HG03460 (cell line): ENCODE measurements at regions not wholly inside any gene's neighbourhood (a gene's known extent, or its start where the extent isn't known, plus 50 kb on each side); places are given as distances from the start of the nearest gene placed in this dataset.
"Not testable (repeated sequence)": the region's sequence is repeated elsewhere in the genome, so short reads cannot be mapped to it uniquely, and the experiment has no call there.

ENCODE experiments used
- ATAC-seq: cut with Tn5 transposase; IDR thresholded peaks from one replicate; pipeline ENCODE4 v1.9.1; 2021; ENCODE audit not compliant: unreplicated experiment

DNA sequence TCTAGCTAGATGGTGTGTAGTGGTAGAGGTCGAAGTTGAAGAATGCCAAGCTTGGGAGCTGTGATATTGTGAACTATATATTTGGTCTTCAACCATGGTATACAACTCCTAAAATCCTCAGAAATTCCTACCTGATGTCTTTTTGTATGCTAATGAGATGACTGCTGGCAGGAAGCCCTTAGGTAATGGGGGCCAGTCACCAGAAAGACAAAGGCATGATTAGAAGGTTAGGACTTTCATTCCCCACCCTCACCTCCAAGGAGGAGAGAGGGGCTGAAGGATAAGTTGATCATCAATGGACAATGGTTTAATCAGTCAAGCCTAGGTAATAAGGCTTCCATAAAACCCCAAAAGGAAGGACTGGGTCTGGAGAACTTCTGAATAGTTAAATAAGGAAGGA, 285.7 kb upstream of the POU5F2 start:
- ATAC-seq = no peak

DNA sequence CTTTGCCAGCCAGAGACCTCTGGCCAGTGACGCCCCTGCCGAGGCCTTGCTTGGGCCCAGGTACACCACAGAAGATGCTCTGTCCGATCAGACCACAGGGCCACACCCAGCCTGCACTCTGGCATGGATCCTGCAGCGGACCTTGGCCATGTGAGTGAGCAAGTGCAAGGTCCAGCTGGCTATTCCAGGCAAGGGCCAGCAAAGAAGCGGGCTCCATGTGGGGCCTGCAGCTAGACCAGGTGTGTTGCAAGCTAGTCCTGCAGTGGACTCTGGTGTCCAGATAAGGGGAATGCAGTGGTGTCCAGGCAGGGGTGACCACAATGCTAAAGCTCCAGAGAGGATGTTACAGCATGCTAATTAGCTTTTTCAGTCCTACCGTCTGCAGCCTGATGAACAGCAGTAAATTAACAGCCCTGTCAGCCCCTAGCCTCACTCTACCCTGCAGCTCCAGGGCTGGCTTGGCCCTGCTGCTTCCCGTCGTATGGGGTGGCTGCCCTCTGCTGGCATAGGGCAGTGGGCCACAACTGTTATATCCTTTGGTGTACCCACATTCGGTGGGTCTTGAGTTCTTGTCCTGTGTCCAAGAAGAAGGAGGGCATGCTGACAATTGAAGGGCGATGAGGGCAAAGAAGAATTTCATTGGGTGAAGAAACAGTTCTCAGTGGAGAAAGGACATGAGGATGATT, 284.5 kb upstream of the POU5F2 start:
- ATAC-seq = no peak

DNA sequence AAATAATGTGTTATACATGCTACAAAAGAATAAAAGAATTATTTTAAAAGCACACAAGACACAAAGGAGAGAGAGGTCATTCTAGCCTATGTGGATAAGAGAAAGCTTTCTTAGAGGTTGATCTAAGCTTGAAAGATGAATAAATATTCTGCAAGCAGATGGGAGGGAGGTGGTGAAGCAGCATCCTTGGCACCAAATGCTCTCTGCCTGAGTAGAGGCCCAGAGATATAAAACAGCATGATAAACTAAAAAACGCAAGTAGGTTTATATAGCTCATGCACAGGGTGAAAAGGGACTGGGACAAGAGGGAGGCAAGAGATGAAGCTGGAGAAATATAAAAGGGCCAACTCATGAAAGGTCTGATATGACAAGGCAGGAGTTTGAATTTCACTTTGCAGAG, 283.2 kb upstream of the POU5F2 start:
- no peak for ATAC-seq

DNA sequence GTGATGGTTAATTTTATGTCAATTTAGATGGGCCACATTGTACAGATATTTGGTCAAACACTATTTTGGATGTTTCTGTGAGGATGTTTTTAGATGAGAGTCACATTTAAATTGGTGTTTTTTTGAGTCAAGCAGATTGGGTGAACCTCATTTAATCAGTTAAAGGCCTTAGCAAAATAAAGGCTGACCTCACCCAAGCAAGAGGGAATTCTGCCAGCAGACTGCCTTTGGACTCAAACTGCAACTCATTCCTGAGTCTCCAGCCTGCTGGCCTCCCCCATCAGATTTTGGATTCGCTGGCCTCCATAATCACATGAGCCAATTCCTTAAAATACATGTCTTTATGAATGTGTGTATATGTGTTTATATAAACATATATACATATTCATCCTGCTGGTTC, 282.7 kb upstream of the POU5F2 start:
- ATAC-seq = no peak

DNA sequence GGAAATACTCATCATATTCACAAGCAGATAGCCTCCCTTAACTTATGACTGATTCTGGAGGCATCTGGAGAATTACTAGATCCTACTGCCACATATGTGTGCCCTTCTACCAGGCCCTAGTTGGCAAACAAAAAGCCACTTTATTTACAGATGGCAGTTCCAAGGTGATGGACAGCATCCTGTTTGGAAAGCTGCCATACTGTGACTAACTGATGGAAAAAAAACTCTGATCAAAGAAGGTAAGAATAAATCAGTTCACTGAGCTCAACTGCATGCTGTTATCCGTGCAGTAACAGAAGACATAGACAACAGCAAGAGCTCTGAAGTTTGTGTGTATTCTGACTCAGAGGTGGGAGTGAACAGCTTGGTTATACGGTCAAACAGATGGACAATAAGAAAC, 279.8 kb upstream of the POU5F2 start:
- ATAC-seq = no peak

DNA sequence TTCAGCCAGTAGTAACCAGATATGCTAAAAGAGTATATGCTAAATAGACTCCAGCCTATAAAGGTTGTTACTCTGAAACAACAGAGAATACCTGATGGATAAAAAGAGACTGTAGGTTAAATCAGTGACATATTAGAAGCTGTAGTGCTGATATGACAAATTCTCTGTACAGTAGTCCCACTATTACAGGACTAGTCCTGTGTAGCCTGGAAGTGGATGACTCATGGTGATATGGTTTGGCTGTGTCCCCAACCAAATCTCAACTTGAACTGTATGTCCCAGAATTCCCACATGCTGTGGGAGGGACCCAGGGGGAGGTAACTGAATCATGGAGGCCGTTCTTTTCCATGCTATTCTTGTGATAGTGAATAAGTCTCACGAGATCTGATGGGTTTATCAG, 276.2 kb upstream of the POU5F2 start:
- ATAC-seq = no peak

DNA sequence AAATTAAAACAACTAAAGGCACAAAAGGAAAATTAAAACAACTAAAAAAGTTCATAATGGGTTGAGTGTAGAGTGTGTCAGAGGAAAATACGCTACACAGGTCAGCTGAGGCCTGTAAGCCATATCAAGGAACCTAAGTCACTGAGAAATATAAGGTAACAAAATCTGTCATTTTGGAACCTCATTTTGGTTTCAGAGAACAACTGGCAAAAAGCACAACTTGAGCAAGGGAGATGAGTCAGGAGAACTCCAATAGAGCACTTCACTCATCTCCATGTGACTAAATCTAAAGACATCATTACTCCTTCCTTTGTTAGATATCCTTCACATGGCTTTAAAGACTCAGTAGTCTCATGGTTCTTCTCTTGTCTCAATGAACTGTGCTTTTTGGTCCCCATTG, 269.4 kb upstream of the POU5F2 start:
- ATAC-seq = no peak

DNA sequence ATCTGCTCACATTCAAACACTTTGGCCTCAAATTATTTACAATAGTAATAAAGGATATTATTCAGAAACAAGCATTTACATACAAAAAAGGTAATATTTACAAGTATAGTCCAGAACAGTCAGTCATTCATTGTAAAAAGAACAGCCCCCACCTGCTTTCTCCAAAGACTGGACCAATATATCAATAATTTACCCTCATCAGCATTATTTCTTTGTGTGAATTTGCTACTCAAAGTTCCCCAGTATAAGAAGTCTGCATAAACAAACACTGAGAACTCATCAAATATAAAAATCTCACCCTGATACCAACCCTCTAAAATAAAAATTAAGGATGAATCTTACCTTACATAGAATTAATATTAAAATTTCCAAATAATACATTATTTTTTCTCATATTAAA, 267.8 kb upstream of the POU5F2 start:
- ATAC-seq = no peak

DNA sequence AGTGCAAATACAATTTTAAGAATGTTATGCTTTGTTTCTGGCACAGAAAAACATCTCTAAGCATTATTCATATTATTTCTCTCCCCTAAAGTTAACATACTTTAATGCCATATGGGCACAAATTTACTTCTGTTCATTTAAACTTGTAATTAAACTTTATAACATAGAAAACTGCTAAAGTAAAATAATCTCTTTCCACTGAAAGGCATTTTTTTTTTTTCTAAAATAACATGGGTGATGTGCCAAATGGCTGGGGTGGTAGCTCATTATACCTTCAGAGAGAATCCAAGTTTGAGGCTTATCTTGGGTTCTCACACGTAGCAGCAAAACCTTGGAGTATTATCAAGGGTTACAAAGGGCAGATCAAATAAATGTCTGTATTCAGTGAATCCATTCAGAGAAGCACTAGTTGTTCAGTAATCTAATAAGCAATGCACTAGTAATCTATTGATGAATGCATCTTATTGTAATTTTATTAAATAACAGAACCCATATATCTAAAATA, 257.6 kb upstream of the POU5F2 start:
- no peak for ATAC-seq

DNA sequence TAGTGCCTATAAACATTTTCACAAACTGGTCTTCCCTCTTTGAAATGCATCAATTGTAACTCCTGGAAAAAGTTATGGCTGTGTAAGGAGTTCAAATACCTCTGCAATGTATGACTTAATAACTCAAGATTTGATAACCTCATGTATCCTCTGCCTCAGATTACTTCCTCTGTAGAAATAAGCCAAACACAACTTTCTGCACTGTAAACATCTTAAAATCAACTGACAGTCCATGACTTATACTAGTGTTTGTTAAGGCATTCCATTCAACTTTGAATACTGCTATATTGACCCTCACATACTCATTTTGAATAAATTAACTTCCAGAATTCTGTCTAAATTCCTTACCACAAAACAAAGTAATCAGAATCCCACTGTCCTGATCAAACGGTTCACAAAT, 256.2 kb upstream of the POU5F2 start:
- no peak for ATAC-seq

DNA sequence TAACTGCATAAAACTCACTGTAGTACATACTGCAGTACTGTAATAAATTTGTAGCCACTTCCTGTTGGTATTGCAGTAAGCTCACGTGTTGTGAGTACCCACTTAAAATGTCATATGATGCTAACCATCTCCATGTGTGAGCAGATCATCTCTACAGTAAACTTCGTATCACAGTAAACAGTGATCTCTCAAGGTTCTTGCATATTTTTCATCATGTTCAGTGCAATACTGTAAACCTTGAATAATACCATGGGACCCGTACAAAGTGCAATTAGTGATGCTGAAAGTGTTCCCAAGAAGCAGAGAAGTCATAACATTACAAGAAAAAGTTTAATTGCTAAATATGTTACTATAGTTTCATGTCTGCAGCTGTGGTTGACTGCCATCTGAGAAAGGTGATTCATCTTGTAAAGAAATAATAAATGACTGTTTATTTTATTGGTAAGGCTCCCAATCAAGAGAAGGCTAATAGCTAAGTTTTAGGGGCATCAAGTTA, 253.8 kb upstream of the POU5F2 start:
- ATAC-seq = no peak

DNA sequence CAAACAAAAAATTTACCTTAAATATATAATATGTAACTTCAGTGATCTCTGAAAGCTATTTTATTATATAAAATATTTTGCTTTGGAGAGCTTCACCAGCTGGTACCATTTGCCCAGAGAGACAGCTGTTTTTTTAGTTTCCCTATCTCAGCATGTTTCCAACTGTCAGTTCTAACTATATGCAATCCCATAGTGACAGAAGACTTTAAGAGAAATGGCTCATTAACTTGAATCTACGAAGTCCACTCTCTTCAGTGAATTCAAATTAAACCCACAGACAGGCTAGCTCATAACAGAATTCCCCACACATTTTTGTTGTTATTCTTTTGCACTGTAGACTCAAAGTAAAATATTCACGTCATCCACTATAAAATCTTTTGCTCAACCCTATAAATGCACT, 251.8 kb upstream of the POU5F2 start:
- ATAC-seq = no peak

DNA sequence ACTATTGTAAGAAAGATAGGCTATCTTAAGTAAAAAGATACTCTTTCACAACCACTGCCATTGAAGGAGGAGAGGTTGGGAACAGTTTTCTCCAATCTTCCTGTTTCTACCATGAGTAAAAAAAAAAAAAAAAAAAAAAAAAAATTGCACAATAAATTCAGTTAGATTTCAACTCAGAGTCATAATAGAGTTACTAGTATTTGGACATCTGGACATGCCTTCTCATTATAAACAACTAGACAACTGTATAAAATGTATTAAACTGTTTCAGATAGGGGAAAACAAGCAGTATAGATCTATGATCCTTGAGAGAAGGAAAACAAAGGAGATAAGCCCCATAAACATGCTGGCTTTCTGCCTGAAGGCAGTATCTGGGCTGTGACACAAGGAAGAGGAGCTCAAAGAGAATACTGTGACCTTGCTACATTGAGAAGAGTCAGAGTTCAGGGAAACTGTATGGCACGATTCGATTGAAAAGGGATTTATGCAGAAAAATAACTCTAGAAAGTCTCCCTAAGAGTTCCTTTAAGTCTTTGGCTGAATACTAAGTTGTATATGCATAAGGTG, 249.2 kb upstream of the POU5F2 start:
- ATAC-seq = no peak

DNA sequence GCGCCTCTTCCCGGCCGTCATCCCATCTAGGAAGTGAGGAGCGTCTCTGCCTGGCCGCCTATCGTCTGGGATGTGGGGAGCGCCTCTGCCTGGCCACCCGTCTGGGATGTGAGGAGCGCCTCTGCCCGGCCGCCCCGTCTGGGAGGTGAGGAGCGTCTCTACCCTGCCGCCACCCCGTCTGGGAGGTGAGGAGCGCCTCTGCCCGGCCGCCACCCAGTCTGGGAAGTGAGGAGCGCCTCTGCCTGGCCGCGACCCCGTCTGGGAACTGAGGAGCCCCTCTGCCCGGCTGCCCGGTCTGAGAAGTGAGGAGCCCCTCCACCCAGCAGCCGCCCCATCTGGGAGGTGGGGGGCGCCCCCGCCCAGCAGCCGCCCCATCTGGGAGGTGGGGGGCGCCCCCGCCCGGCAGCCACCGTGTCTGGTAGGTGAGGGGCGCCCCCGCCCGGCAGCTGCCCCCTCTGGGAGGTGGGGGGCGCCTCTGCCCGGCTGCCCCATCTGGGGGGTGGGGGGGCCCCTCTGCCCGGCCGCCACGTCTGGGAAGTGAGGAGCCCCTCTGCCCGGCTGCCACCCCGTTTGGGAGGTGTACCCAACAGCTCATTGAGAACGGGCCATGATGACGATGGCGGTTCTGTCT, 244.7 kb upstream of the POU5F2 start:
- ATAC-seq = not testable (repeated sequence)

DNA sequence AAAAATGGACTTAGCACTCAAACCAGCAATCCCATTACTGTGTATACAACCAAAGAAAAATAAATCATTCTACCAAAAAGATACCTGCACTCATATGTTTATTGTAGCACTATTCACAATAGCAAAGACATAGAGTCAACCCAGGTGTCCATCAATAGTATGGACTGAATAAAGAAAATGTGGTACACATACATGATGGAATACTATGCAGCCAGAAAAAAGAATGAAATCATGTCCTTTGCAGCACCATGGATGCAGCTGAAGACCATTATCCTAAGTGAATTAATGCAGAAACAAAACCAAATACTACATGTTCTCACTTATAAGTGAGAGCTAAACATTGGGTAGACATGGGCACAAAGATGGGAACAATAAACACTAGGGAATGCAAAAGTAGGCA, 236.8 kb upstream of the POU5F2 start:
- no peak for ATAC-seq

DNA sequence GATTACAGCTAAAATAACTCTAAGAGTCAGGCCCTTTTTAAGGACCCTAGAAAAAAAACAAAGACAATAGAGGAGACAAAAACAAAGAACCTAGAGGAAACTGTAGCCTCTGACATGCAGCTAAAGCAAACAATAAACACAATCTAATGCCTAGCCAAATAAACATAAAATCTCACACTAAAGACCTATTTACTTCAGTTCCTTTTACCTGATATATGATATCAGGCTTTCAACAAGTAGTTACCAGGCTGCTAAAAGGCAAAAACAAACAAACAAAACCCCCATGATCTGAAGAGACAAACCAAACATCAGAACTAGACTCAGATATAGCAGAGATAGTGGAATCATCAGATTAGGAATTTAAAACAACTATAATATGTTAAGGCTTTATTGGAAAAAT, 226.5 kb upstream of the POU5F2 start:
- no peak for ATAC-seq

DNA sequence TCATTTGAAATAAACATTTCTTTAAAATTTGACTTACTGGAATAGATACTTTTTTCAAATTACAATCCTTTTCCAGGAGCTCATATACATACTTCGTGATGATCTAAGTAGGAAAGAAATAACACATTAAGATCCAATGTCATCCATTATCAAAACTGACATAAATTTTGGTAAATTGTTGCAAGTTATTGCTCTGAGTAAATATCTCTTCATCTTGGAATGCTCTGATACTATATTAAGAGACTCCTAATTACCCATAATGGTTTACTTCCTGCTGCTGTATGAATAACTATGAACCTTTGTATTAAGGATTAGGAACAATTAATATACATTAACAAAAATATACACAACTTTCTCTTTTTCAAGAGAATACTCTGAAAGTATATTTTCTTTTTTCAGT, 223.0 kb upstream of the POU5F2 start:
- ATAC-seq = no peak

DNA sequence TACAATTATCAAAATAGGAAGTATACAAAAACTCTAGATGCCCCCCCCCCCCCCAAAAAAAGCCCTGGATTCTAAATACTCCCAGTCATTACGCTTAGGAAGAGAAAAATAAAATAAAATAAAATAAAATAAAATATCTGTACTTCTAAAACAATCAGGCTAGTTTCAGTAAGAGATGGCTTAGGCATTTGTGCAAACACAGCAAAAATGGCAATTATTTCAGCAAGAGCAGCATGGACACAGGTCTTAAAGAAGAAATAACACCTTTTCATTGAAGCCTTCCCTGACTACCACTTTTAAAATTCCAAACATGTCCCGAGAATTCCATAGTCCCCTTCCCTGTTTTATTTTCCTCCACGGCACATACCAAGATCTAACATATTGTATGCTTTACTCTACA, 218.6 kb upstream of the POU5F2 start:
- no peak for ATAC-seq

DNA sequence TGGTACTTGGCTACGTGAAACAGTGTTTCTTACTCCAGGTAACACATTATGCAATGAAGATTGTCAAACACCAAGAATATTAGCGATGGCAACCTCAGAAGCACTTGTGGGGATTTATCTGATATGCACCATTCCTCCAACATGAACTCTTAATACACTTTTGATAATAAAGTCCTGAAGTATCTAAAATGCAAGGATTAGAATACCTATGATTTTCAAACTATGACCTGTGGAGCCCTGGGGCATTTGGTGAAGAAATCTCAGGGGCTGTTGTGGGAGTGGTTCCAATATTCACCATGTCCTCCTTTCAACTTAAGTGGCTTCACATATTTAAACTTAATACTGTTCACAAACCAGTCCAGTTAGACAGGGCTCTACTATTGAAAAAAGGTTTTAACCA, 214.6 kb upstream of the POU5F2 start:
- ATAC-seq = no peak

DNA sequence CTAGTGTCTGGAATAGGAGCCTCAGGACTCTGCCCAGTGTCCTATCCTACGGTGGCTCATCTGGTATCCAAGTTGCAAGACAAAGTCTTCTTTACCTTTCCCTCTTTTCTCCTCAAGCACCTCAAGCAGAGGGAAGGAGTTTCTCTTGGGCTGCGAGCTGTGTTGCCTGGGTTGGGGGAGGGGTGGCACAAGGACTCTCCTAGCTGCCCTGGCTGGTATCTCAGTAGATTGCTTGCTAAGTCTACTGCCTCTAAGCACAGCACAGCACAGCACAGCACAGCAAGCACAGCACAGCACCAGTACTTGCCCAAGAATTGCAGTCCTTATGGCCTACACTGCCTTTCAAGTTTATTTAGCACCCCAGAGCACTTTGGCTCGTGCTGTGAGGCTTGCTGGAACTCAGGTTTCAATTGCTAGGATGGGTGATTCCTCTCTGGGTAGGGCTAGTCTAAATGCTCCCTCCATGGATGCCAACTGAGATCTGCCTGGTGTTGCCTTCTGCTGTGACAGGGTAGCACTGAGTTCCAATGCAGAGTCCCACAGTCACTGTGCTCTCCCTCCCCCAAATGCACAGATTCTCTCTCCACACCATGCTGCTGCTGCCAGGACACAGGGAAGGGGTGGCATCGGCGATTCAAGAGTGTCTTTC, 213.1 kb upstream of the POU5F2 start:
- no peak for ATAC-seq

DNA sequence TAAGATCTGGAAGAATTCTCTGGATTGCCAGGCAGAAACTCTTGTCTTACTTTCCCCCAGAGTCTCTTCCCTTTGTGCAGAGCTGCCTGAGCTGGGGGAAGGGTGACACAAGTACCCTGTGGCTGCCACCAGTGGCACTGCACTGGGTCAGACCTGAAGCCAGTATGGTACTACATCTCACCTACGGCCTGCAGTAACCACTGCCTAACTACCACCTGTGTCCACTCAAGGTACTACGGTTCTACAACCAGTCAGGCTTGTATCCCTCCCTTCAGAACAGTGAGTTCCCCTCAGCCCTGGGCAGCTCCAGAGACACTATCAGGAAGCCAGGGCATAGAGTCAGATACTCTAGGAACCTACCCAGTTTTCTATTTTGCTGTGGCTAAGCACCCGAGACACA, 212.0 kb upstream of the POU5F2 start:
- ATAC-seq = no peak

DNA sequence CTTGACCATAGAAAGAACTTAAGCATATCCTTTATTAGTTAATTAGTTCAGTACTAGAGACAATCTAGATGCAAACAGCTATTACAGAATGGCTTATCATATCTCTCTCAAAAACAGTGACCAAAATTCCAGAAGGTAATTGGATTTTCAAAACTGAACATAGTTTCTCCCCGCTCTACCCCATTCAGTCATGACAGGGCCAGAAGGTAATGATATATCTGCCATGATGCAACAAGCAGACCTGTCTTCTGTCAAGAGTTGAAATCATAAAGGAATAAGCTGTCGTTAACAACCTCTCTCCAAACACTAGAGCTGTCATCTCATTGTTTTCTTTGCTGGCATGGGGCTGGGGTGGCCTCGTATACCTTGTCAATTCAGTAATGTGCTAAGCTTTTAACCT, 200.5 kb upstream of the POU5F2 start:
- no peak for ATAC-seq
